HK-2 (cell line): ENCODE measurements at regions not wholly inside any gene's neighbourhood (a gene's known extent, or its start where the extent isn't known, plus 50 kb on each side); places are given as distances from the start of the nearest gene placed in this dataset.

Experiments
- DNase-seq: peaks from one replicate; pipeline ENCODE4 v3.0.0-alpha.2; 2018; ENCODE audit not compliant: unreplicated experiment

- no peak for DNase-seq
Measured at GRCh38 chr7:106196460-106197021, 84.4 kb upstream of the SYPL1 start.

DNA sequence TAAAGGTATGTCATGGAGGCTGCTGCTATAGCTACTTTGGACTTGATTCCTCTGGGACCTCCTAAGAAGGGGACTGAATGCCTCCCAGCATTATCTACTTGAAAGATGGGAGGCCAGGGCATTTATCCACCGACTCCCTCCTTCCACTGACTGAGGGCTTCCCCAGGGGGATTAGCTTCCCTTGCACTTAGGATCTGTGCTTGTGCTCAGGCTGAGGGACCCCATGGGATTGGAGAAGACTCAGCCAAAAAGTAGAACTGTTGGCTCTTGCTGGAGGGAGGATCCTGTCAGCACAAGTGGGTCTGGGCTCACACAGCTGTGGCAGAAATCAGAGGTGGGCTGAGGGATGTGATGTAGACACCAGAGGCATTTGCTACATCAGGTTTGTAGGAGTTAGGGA is 81.5 kb upstream of the SYPL1 start:
- DNase-seq, result no peak

DNA sequence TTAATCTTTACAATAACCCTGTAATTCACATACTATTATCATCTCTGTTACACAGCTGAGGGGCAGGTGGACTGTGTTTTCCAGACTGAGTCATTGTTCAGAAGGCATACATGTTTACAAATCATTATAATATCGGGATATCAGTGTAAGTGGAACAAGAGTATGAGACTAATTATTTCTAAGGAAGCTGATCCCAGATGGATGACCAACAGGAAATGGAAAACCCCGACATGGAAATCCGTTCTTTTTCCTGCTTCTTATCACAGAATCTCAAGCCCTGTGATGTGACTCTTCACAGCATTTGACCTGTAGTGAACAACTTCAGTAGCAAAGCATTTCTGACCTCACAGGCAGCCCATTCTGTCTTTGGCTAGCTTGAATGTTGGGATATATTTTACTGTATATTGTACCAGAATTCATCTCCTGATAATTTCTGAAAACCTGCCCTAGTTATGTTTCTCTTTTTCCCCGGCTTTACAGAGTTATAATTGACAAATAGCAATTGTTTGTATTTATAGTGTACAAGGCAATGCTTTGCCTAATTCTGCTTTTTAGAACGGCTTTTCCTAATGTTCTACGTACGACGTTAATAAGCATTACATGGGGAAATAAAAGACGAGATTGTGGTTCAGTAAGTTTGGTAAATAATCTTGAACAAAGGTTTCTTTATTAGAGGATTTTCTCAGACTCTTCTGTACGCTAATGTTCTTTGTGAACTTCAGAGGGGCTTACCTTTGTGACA is 78.6 kb upstream of the SYPL1 start:
- DNase-seq, result no peak

DNA sequence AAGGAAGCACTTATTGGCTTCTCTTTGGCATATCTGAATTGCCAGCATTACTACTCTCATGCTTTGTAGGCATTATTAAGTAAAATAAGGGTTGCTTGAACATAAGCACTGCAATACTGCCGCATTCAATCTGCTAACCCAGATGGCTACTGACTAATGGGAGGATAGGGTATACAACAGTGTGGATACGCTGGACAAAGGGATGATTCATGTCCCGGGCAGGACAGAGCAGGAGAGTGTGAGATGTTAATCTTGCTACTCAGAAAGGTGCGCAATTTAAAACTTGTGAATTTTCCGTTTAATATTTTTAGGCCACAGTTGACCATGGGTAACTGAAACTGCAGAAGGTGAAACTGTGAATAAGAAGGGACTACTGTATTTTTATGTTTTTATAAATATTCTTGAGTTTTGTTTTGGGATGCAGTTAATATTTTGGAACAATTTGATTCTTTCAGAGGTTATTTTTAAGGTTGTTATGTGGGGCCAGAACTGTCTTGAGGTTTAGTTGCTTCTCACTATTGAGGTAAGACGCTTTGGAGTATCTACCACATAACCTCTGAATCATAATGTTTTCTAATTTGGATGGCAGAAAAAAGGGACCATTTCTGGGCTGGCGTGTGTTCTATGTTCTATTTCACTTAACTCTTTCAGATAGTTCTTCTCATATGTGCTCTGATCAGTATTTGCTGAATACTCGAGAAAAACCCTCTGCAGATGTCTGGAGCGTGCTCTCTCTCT is 75.7 kb upstream of the SYPL1 start:
- no peak for DNase-seq

DNA sequence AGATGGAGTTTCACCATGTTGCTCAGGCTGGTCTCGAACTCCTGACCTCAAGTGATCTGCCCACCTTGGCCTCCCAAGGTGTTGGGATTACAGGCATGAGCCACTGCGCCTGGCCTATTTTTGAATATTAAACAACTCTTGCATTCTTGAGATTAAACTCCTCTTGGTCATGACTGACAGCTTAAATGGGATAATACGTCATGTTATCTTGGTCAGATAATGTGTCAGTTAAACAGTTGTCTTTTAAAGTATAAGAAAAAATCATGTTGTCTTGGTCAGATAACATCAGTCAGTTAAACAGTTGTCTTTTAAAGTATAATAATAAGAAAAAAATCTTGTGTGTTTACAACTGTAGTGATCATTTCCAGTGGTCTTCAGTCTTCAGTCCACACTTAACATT is 73.6 kb upstream of the SYPL1 start:
- DNase-seq, result no peak

DNA sequence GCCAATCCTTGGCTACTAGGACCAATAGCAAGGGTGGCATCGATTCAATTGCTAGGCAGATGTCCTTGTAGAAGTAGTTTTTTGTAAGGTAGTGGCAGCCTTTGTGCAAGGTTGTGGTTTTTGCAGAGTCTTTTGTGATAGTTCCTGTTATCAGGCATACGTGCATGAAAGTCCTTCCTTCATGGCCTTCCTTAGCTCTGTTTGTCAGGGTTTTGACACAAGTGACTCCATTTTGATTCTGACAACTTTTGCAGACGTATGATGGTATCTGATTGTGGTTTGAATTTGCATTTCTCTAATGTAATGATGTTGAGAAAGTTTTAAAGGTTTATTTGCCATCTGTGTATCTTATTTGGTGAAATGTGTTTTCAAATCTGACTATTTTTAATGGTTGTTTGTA is 71.8 kb upstream of the SYPL1 start:
- DNase-seq, result no peak

GRCh38 chr7:106182904-106183303 is 70.8 kb upstream of the SYPL1 start:
- DNase-seq, result no peak

DNA sequence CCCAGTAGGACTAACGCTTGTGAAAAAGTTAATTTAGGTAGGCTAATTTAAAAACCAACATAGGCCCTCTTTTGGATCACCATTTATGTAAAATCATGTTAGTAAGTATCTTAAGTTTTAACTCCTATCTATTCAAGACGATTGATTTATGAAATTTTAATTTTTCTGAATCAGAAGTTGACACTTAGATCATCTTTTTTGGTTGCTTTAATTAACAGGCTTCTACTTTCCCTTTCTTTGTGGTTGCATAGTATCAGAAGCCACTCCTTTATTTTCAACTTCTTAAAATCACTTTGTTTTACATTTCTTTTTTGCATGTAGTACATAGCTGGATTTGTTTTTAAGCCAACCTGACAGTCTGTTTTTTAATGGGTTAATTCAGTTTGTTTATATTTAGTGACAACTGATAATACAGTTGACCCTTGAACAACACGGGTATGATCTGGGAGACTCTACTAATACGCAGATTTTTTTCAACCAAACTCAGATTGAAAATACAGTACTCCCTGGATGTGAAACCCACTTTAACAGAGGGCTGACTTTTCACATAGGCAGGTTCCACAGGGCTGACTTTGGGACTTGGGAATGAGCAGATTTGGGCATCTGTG is 69.7 kb upstream of the SYPL1 start:
- DNase-seq, result no peak

DNA sequence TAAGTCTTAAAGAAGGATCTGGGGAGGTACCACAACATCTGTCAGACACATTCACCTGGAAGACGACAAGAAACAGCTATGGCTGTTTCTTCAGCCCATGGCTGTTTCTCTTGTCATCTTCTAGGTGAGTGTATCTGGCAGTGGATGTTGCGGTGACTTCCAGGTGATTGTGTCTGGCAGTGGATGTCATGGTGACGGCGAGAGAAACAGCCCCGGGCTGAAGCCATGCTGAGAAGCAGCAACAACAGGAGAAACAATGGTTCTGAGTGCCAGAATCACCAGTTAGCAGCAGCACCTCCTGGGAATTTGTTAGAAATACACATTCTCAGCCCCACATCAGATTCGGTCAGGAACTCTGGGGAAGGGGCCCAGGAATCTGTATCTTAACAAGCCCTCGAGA is 68.6 kb upstream of the SYPL1 start:
- DNase-seq, result no peak

- DNase-seq, result no peak
Measured at GRCh38 chr7:106179256-106179655, 67.1 kb upstream of the SYPL1 start.

GRCh38 chr7:106178593-106179134 is 66.6 kb upstream of the SYPL1 start:
- peak; percentile 23 for DNase-seq

- DNase-seq, result no peak
Measured at GRCh38 chr7:106177738-106178592, 65.9 kb upstream of the SYPL1 start.

DNA sequence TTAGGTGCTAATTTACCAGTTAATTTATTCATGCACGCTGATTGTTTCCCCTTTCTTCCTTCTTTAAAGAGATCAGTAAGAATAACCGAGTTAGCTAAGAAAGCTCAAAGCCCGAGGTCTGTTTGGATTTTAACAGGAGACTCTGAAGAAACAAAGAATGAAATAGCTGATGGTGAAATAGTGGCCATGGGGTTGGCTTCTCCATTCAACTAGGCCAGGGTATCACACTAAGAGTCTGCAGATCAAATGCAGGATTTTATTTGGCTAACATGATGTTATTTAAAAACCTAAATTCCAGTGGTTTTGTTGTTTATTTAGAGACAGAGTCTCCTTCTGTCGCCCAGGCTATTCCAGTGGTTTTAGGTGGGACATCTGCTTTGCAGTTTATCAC is 65.2 kb upstream of the SYPL1 start:
- DNase-seq, result no peak

DNA sequence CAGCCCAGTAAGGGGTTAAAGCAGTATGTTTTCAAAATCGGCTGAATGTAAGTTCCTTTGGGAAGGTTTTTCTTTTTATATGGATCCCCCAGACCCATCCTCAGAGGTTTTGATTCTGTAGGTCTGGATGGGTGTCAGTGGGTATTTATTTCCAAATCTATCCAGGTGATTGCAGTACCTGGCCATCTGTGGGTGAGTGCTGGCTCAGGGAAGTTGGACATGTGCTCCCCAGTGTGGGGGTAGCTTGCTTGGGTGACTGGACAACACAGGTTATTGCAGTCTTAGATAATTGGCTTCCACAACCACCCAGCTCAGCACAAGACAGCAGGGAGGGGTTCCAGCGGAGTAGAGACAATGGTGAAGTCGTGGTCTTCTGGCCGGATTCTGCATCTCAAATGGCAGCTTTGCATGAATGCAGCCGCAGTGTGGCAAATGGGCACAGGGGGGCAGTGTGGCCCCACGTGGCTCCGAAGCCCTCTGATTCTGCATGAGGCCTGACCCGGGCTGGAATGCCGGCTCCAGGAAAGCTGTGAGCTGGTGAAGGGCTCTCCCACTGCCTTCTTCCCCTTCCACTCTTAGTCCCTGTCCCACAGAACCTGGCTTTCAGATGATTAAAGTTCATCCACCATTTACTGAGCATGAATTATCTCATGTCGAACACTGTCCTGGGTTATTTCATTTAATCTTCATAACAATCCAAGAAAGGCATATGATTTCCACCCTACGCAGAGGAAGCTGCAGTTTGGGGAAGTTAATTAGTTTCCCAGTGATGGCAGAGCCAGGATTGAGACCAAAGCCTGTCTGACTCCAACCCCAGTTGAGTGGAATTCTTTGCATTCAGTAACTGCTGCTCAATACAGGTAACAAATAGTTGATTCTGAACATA is 64.5 kb upstream of the SYPL1 start:
- DNase-seq, result peak; percentile 87

DNA sequence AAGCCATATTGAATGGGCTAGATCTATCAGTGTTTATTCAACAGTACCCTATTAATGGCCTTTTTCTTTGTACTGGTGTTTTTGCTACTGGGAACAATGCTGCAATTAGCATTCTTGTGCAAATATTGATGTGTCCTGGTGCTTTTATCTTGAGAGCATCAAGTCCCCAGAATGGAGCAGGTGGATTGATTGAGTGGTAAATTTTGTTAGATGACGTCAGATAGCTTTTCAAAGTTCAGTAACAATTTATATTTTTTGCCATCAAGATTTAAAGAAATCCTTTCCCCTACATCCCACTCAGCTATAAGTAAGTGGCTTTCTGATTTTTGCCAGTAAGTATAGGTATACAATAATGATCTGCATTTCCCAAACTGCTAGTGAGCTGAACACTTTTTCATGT is 63.4 kb upstream of the SYPL1 start:
- DNase-seq, result no peak

DNA sequence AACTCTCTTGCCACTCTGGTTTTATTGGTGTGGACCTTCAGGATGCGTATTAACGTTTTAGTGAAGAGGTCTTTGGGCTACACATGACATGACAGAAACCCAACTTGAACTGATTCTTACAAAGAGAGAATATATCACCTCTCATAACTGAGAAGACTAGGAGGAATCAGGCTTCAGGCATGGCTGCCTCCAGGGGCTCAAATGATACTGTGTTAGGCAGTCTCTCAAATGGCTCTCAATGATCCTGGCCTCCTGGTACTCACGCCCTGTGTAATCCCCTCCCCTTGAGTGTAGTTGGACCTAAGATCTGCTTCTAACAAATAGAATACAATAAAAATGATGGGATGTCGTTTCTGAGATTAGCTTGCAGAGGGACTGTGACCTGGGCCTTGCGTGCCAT is 58.5 kb upstream of the SYPL1 start:
- DNase-seq, result no peak

DNA sequence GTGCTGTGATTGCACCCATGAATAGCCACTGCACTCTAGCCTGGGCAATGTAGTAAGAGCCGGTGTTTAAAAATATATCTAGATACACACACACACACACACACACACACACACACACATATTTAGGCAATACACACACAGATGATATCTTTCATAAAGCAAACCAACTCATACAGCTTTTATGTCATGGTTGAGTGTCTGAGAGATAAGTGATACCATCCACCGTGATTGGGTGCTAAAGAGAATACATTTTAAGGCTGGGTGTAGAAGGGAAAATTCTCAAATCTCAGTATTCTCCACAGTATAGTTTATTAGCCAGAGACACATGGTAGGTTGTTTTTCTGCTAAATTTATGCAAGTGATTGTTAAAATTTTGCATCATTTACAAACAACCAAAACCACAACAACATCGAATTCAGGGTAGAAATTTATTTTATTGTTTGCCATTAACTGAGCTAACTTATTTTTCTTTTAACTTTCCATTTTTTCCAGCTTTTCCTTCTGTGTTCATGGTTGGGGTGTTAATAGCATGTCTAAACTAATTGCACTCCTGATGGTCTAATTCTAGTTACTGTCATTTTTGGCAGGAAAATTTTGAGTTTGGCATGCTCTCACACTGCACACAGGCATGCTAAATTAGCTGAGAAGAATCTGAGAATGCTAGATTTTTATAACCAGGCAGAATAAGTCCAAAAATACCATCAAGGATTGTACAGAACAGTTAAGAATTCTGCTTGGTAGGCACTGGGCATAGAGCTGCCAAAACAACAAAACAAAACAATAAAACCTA is 57.9 kb upstream of the SYPL1 start:
- DNase-seq, result no peak

- DNase-seq, result no peak
Measured at GRCh38 chr7:106167439-106168136, 55.5 kb upstream of the SYPL1 start.
